ENCODE measurements at regions not wholly inside any gene's neighbourhood (a gene's known extent, or its start where the extent isn't known, plus 50 kb on each side); places are given as distances from the start of the nearest gene placed in this dataset.

GRCh38 chr10:111716032-111716431, 467.5 kb downstream of the GPAM start:
- Mint-ChIP-seq H3K27me3 (no peaks in the 10 kb centered on the region), H3K4me3 (no peak overlapping the region), H3K27ac (no peak overlapping the region), H3K9me3 (ENCODE audit: insufficient read depth) (peaks cover 12% of the 10 kb centered on the region), H3K4me1 (no peaks in the 10 kb centered on the region)
- Histone ChIP-seq H3K36me3 (replicated peaks in 1 of 2; ENCODE audit: control extremely low read depth in 1 of 2, control insufficient read depth in 1 of 2, extremely low read depth in 1 of 2, insufficient read depth in 2 of 2, low read length in 1 of 2) (no peaks in the 10 kb centered on the region), H3K4me3 (ENCODE audit: control extremely low read depth in 1 of 5, extremely low read depth in 1 of 5, insufficient read depth in 1 of 5, low read depth in 2 of 5, low read length in 4 of 5) (no peak overlapping the region), H4K20me1 (ENCODE audit: control insufficient read depth, insufficient read depth, low read length, poor library complexity, severe bottlenecking) (no peaks in the 10 kb centered on the region), H3K4me1 (ENCODE audit: control insufficient read depth in 2 of 2, insufficient read depth in 2 of 2, low read length in 2 of 2) (no peaks in the 10 kb centered on the region), H3K27ac (ENCODE audit: low read length in 2 of 2) (no peak overlapping the region), H2AFZ (ENCODE audit: insufficient read depth, low read depth, low read length, poor library complexity, severe bottlenecking) (no peak overlapping the region), H3K4me2 (replicated peaks; ENCODE audit: low read depth, low read length, poor library complexity, severe bottlenecking) (no peak overlapping the region), H3K79me2 (ENCODE audit: control insufficient read depth, insufficient read depth, low read length) (no peaks in the 10 kb centered on the region), H3K27me3 (replicated peaks in 1 of 4; ENCODE audit: control extremely low read depth in 1 of 4, control insufficient read depth in 3 of 4, insufficient read depth in 4 of 4, low read length in 3 of 4) (no peaks in the 10 kb centered on the region), H3K9ac (ENCODE audit: low read length) (no peak overlapping the region), H3K9me3 (ENCODE audit: control extremely low read depth in 1 of 3, control insufficient read depth in 2 of 3, insufficient read depth in 1 of 3, low read length in 2 of 3) (peaks cover 1 to 26% (median 21%) of the 10 kb centered on the region in 3 donors)
- TF ChIP-seq EZH2 (IDR thresholded peaks at IDR 0.05; ENCODE audit: borderline replicate concordance, insufficient read depth, low read depth, low read length, poor library complexity, severe bottlenecking) = no peak
- no peak for TF ChIP-seq CTCF (IDR thresholded peaks at IDR 0.05)
- ChIA-PET POLR2A (no interaction called here), CTCF (no interaction called here)
- no peak for ATAC-seq (ENCODE audit: low read depth)
- no peak for DNase-seq
- intact Hi-C loops (cut with micrococcal nuclease) = no loop called here

- no peak overlapping the region for H3K27ac ChIP-seq (ENCODE audit: low read length in 2 of 2)
- no peak overlapping the region for H3K27ac Mint-ChIP-seq
- H3K27me3 ChIP-seq (replicated peaks in 1 of 4; ENCODE audit: control extremely low read depth in 1 of 4, control insufficient read depth in 3 of 4, insufficient read depth in 4 of 4, low read length in 3 of 4) = no peaks in the 10 kb centered on the region
- H3K4me2 ChIP-seq (replicated peaks; ENCODE audit: low read depth, low read length, poor library complexity, severe bottlenecking) = no peak overlapping the region
- no peaks in the 10 kb centered on the region for H3K9me3 Mint-ChIP-seq (ENCODE audit: insufficient read depth)
- CTCF ChIA-PET = no interaction called here
- TF ChIP-seq CTCF (IDR thresholded peaks at IDR 0.05) (no peak), EZH2 (IDR thresholded peaks at IDR 0.05; ENCODE audit: borderline replicate concordance, insufficient read depth, low read depth, low read length, poor library complexity, severe bottlenecking) (no peak)
- H3K27me3 Mint-ChIP-seq = no peaks in the 10 kb centered on the region
- WGBS (ENCODE audit: insufficient coverage) = 80% methylated on average over 1 of the region's 1 CpG
- no peaks in the 10 kb centered on the region for H3K9me3 ChIP-seq (ENCODE audit: control extremely low read depth in 1 of 3, control insufficient read depth in 2 of 3, insufficient read depth in 1 of 3, low read length in 2 of 3)
- DNase-seq (no peak), ATAC-seq (ENCODE audit: low read depth) (no peak)
- no peaks in the 10 kb centered on the region for H3K36me3 ChIP-seq (replicated peaks in 1 of 2; ENCODE audit: control extremely low read depth in 1 of 2, control insufficient read depth in 1 of 2, extremely low read depth in 1 of 2, insufficient read depth in 2 of 2, low read length in 1 of 2)
- H3K79me2 ChIP-seq (ENCODE audit: control insufficient read depth, insufficient read depth, low read length) = no peaks in the 10 kb centered on the region
- H3K4me3 Mint-ChIP-seq = no peak overlapping the region
- no peak overlapping the region for H3K4me3 ChIP-seq (ENCODE audit: control extremely low read depth in 1 of 5, extremely low read depth in 1 of 5, insufficient read depth in 1 of 5, low read depth in 2 of 5, low read length in 4 of 5)
- H3K4me1 ChIP-seq (ENCODE audit: control insufficient read depth in 2 of 2, insufficient read depth in 2 of 2, low read length in 2 of 2) = no peaks in the 10 kb centered on the region
- no peak overlapping the region for H2AFZ ChIP-seq (ENCODE audit: insufficient read depth, low read depth, low read length, poor library complexity, severe bottlenecking)
- no peak overlapping the region for H3K9ac ChIP-seq (ENCODE audit: low read length)
- H3K4me1 Mint-ChIP-seq = no peaks in the 10 kb centered on the region
- no peaks in the 10 kb centered on the region for H4K20me1 ChIP-seq (ENCODE audit: control insufficient read depth, insufficient read depth, low read length, poor library complexity, severe bottlenecking)
- intact Hi-C loops (cut with micrococcal nuclease) = no loop called here
- POLR2A ChIA-PET = no interaction called here
Measured at GRCh38 chr10:111724121-111724520, 459.4 kb downstream of the GPAM start.
